ENCODE measurements at regions not wholly inside any gene's neighbourhood (a gene's known extent, or its start where the extent isn't known, plus 50 kb on each side); places are given as distances from the start of the nearest gene placed in this dataset.

DNA sequence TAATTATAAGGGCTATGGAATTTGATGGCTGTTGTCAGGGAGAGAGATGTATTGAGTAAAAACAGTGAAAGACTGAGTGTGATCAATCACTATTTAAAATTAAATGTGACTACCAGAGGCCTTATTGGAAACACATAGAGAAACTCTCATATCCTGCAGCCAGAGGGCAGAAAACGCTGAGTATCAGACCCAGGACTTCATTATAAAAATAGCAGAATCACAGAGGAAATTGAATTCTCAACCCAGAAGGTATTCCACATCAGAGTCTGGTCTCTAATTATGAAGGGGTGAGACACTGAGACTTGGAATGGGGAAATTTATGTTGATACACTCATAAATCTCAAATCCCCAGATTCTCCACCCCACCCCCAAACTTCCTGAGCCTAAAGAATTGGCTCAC, 69.5 kb upstream of the IL6 start:
- DNase-seq (ENCODE audit: low spot score) = no peak

DNA sequence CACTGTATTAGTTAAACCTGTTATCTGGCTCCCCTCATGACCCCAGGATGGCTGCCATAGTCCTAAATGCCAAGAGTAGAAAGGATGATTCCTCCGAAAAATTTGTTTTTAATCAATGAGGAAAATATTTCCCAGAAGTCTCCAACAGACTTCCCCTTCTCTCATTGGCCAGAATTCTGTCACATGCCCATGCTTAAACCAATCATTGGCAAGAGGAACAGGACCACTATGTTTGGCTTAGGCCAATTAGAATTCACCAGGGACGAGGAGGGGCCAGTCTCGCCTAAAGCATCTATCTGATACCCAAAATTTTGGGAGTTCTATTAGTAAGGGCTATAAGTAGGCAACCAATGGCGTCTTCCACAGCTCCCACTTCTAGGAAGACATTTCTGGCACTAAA, 71.2 kb upstream of the IL6 start:
- no peak for DNase-seq (ENCODE audit: low spot score)

DNA sequence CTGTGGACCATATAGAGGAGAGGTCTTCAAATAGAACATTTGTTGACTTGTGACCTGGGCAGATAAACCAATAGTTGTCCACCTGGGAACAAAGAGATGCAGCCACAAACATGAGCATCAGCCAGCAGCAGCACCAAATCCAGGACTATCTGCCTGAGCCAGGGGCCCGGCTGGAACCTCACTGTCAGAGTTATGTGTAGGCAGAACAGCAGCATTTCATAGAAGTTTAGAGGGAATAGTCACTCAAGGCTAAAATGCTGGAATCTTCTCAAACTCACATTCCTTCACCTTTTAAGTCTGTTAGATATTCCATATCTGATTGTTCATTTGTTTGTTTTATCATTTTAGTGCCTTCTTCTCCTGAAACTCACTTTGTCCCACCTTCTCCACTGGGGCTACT, 72.2 kb upstream of the IL6 start:
- no peak for DNase-seq (ENCODE audit: low spot score)

DNA sequence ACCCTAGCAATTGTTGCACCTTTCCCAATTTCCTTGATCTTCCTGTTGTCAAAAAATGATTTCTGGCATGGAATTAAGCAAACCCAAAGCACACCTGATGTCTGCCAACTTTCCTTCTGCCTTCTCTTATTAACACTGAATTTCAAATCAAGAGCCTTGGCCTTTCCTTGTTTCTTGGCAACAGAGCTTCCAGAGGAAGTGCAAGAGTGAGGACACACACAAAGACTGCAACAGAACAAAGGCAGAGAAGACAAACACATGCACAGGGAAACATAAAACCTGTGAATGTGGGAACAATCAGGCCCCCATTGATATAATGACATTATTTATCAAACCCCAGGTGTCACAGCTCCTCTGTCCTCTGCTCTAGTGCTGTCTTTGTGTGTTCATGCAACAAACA, 73.0 kb upstream of the IL6 start:
- no peak for DNase-seq (ENCODE audit: low spot score)

DNA sequence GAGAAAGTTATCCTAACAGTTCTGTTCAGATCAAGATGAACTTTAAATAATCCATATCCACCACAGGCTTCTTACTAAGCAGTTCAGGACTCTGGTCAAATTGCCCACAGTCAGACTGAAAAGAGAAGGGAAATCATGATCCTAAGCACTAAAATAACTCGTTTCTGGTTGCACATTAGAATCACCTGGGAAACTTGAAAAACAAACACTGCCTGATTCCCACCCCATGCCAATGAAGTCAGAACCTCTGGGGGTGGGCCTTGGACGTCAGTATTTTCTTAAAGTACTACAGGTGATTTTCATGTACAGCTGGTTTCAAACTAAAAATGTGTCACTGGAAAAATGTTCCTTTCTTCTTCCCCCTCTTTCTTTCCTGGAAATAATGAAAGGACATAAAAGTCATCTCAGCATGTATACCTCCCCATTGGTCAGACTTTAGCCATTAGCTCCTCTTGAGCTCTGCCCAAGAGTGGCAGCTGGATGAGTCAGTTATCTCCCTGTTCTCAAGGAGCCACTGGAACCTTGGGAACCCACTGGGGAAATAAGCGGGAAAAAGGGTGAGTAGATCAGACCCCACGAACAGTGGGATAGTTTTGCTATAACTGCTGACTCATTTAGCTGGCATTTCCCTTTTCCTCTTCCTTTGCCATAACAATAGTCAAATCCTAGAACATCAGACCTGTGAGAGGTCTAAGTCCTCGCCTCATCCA, 75.3 kb upstream of the IL6 start:
- peak; percentile 16 for DNase-seq (ENCODE audit: low spot score)

DNA sequence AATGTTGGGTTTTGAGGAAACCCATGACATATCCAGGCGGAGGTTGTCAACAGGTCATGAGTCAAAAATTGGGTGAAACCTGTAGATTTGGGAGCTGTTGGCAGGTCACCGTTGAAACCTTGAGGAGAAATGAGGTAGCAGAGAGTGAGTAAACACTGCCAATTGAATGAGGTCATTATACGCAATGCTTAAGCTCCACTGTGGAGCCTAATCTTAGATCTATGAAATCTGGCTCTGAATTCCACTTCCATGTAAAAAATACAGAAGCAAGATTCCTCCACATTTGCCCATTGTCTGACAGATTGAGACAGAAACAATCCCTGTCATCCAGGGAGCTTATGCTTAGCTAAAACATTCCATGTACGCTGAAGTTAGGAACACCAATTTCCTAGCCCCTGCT, 76.0 kb upstream of the IL6 start:
- no peak for DNase-seq (ENCODE audit: low spot score)

DNA sequence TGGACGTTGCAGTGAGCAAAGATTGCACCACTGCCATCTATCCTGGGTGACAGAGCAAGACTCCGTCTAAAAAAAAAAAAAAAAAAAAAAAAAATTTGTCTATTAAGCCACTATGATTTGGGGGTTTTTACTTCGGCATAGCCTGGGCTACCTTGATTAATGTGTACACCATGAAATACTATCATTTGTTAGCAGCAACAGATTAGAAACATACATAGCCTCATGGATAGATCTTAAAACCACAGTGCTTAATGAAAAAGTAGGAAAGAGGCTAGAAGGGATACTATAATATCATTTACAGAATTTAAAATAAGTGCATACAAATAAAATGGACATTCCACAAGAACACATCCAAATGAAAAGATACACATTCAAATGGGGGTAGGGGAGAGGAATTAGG, 77.3 kb upstream of the IL6 start:
- no peak for DNase-seq (ENCODE audit: low spot score)

DNA sequence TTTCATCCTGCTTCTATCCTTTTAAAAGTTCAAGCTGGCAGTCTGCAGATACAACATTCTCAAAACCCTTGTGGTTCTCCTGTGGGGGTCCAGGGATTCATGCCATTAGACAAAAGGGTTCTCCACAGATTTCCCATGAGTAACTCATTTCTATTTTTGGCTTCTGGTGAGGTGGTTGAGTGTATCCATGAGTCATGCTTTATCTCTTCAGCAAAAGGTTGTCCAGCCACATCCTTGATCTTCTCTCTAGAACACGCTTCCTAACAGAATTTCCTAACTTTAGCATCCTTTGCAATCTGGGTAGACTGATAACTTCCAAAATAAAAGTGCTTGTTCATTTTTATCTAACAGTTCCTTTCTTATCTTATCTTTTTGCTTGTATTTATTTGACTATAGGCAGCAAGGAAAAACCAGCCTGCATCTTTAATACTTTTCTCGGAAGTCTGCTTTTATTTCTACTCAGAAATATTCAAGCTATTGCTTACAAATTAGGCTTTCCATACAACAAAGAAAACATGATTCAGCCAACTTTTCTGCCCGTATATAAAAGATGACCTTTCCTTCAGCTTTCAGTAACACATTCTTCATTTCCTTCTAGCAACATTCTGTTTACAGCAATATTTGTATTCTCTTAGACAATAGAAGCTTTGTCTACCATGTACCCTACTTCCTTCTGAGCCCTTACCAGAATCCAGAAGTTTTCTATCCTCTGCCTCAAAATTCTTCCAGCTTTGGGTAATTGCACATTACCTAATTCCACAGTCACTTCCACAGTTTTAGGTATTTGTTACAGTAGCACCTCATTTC, 79.3 kb upstream of the IL6 start:
- no peak for DNase-seq (ENCODE audit: low spot score)

DNA sequence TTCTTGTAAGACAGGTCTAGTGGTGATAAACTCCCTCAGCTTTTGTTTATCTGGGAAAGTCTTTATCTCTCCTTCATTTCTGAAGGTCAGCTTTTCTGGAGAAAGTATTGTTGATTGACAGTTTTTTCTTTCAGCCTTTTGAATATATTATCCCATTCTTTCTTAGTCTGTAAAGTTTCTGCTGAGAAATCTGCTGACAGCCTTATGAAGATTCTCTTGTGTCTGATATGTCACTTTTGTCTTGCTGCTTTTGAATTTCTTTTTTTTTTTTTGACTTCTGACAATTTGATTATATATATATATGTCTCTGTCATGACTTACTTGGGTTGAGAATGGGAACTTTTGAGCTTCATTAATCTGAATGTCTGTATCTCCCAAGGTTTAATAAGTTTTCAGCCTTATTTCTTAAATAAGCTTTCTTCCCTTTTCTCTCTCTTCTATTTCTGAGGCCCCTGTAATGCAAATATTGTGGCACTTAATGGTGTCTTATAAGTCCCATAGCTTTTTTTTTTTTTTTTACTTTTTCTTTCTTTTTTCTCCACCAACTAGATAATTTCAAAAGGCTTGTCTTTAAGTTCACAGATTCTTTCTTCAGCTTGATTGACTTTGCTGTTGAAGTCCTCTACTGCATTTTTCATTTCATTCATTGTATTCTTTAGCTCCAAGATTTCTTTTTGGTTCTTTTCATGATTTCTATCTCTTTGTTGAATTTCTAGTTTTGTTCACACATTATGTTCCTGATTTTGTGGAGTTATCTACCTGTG, 81.4 kb upstream of the IL6 start:
- DNase-seq (ENCODE audit: low spot score) = no peak

DNA sequence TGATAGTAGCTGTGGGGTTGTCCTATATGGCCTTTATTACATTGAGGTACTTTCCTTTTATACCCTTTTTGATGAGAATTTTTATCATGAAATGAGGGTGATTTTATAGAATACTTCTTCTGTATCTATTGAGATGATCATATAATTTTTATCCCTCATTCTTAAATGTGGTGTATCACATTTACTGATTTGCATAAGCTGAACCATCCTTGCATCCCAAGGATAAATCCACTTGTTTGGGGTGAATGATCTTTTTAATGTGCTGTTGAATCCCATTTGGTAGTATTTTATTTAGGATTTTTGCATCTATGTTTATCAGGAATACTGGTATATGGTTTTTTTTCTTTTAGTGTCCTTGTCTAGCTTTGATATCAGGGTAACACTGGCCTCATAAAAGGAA, 84.5 kb upstream of the IL6 start:
- DNase-seq (ENCODE audit: low spot score) = no peak

DNA sequence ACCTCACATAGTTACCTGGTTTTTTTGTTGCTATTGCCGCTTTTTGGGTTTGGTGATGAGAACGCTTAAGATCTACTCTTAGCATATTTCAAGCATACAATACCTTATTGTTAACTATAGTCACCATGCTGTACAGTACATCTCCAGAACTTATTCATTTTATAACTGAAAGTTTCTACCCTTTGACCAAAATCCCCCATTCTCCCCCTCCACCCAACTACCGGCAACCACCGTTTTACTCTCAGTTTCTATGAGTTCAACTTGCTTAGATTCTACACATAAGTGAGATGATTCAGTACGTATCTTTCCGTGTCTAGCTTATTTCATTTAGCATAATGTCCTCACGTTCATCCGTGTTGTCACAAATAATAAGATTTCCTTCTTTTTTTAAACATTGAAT, 86.7 kb upstream of the IL6 start:
- DNase-seq (ENCODE audit: low spot score) = no peak

DNA sequence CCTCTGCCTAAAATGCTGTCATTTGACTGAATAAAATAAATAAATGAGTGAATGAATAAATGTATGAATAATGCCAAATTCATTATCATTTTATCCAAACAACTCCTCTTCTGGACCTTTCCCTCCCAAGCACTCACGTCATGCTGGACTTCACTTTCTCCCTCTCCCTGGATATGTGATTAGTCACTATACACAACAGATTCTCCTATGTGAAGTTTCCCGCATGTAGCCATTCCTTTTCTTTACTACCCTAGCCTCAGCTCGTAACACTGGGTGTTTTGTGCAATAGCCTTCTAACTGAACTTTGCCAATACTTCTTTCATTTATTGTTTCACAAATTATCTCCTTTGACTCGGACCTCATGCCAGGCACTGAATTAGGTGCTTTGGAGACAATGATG, 87.6 kb upstream of the IL6 start:
- no peak for DNase-seq (ENCODE audit: low spot score)

DNA sequence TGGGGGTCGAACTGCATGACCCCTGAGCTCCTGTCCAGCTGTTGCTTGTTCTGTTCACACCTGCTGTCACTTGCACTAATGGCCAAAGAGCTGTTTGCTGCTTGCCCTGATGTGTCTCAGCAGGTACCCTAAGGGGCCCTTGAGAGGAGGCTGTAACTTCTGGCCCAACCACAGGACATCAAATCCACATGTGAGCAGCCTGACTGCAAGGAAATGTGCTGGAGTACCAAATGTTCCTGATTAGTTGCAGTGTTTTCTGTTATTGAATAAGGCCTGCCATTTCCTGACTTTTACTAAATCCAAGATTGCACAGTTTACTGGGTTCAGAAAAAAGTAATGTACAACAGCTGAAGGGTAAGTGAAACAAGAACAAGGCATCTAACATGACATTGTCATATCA, 91.7 kb upstream of the IL6 start:
- no peak for DNase-seq (ENCODE audit: low spot score)

DNA sequence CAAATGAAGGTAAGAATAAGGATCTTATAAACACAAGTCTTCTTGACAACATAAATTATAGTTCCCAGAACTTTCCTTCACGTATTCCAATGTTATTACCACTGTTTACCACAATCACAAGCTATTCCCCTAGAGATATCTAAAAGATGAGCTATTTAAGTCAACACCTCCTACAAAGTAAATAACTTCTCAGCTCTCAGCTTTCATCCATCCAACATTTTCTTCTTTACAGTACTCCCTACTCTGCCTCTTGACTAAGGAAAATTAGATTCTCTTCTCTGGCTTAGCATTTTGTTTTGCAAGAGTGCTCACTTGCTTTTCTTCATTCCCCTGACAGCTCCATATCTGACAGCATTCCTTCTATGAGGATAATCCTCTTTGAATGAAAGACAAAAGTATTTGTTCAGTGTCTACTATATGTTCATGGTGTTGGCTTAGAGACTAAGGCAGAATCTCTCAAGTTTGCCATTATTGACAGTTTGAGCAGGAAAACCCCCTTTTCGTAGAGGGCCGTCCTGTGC, 93.0 kb upstream of the IL6 start:
- no peak for DNase-seq (ENCODE audit: low spot score)

DNA sequence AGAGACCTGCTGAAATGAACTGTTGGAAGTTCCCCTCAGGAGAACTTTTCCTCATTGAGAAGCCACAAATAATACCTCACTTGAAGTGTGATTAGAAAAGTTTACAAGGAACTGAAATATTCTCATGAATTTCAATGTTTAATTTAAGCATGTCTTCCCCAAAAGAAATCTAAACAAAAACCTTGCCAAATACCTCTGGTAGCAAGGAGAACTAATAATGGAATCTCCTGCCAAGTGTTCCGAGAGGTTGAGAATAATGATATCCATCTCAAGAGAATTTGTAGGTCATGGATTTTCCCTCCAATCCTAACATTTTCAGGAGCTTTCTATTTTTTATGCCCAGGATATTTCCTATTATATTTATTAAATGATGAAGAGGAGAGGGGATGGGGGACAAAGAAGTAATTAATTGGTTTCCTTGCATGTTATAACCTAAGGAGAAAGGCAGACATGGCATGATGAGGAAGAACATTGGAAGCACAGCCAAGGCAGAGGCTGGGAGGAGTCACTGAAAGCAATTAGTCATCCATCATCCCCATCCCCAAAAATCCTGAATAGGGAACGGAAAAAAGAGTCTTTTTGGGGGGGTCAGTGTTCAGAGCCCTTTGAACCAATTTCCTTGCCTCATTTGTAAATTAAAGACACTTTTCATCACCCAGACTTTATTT, 93.6 kb upstream of the IL6 start:
- no peak for DNase-seq (ENCODE audit: low spot score)

DNA sequence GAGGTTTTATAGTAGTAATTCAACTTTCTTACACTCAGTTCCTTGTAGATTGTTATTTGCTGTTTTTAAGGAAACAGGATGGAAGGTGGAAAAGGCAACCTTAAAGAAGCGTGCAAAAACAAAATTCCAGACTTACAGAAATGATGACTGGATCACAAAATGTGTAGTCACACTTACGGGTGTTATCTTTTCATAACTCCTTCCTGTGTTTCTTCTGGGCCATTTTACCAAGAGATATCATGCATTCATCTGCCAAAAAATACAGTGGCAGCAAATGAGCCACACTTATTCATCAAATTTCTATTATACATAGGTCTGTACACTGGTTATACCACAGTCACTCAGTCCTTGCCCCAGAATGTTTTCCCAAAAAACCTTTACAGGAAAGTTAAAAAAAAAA, 94.3 kb upstream of the IL6 start:
- no peak for DNase-seq (ENCODE audit: low spot score)

DNA sequence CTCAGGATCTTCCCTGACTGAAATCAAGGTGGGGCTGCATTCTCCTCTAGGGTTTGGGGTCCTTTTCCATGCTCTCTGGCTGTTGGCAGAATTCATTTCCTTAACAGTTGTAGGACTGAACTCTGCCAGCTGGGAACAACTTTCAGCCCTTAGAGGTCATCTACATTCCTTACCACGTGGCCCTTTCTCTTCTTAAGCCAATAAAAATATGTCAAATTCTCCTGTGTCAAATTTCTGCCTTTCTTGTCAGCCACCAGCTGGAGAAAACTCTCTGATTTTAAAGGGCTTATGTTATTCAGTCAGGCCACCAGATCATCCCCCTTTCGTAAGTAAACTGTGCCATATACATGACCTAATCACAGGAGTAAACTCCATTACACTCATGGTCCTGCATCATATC, 95.3 kb upstream of the IL6 start:
- DNase-seq (ENCODE audit: low spot score) = no peak

DNA sequence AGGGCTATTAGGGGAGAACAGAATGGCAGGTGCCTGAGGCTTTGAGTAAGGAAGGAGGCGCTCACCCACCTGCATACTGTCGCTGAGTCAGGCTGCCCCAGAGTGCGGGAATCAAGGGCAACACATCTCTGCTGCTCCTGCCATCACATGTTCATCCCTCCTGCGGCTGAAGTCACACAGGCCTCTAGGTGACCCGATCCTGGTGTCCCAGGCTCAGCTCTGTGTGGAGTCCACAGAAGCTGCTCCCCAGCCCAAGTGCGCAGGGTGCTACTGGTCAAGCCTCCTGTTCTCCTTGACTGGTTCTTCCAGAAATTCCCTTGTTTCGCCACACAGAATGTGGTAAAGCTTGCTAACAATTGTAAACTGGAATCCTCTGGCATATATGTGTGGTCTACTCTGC, 96.9 kb upstream of the IL6 start:
- no peak for DNase-seq (ENCODE audit: low spot score)

DNA sequence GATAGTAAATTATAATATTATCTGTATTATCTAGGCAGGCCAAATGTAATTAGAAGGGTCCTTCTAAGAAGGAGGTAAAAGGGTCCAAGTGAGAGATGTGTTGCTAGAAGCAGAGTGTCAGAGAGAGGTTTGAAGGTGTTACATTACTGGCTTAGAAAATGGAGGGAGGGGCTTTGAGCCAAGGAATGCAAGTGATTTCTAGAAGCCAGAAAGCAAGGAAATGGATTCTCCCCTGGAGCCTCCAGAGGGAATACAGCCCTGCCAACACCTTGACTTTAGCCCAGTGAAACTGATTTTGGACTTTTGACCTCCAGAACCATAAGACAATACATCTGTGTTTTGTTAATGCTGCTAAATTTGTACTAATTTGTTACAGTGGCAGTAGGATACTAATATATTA, 97.9 kb upstream of the IL6 start:
- no peak for DNase-seq (ENCODE audit: low spot score)

DNA sequence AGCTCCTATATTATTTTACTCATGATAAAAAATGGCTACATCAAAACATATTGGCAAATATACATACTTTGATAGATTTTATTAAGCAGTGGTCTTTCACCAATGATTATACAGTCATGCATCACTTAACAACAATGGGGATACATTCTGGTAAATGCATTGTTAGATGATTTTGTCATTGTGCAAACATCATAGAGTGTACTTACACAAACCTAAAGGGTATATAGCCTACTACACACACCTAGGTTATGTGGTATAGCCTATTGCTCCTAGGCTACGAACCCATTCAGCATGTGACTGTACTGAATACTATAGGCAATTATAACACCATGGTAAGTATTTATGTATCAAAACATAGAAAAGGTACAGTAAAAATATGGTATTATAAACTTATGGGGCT, 98.9 kb upstream of the IL6 start:
- DNase-seq (ENCODE audit: low spot score) = no peak

DNA sequence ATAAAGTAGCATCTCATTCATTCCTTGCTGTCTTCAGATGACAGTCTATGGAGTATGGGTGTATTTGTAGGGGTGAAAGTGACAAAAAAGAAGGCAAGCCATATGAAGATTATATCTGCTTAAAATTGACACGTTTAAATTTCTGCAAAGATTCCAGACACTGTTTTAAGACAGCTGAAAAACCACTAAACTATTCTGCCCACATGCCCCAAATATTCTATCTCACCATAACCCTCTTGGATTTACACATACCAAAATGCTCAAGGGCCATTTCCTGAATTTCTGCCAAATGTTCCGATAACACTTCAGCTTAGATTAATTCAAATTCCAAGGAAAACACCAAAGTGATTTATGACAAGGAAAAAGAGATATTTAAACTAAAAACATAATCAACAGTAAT, 99.9 kb upstream of the IL6 start:
- no peak for DNase-seq (ENCODE audit: low spot score)

DNA sequence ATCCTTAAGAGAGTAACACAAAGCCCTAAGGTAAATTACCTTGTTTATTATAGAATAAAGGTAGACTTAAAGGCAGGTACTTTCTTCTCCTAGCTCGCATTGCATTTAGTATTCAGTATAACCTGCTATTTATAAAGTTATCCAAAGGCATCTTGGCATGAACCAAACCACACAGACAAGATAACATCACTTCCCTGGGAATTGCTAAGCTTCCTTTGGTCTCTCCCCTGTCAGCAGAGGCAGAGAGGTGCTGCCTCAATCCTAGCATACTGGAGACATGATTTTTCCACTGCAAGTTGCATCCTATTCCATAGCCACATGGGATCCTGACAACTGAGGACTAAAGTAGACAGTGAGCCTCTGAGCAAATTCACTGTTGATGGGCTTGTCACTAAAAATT, 101.7 kb upstream of the IL6 start:
- DNase-seq (ENCODE audit: low spot score) = no peak
